Panc1 (cell line): ENCODE measurements at regions not wholly inside any gene's neighbourhood (a gene's known extent, or its start where the extent isn't known, plus 50 kb on each side); places are given as distances from the start of the nearest gene placed in this dataset.

Experiments used
- POLR2AphosphoS5 ChIP-seq: IDR thresholded peaks from 2 replicates; pipeline ENCODE4 v1.6.1; 2012; ENCODE audit warnings: mild to moderate bottlenecking, low read depth, low read length, moderate library complexity
- TF ChIP-seq, protein P1 (sequence below): fragments of 450-650 bp; IDR thresholded peaks from 2 replicates; pipeline ENCODE4 v1.5.1; 2017; ENCODE audit warnings: mild to moderate bottlenecking

DNA sequence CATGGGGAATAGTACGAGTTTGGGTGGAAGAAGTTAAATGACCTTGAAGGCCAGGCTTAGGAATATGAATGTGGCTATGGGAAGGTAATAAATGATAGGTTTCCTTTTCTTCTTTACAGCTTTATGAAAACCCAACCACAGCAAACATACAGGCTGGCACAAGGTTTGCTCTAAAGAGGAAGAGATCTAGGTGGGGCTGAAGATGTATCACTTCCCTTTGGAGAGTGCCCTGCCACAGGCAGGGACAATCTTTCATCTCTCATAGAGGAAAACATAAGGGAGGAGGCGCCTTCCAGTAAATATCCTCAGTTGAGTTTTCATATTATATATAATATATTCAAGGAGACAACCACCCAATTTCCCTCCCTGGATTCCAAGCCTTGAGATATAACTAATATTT lies 72.9 kb upstream of the FRMD6 start:
- TF ChIP-seq, protein P1, sequence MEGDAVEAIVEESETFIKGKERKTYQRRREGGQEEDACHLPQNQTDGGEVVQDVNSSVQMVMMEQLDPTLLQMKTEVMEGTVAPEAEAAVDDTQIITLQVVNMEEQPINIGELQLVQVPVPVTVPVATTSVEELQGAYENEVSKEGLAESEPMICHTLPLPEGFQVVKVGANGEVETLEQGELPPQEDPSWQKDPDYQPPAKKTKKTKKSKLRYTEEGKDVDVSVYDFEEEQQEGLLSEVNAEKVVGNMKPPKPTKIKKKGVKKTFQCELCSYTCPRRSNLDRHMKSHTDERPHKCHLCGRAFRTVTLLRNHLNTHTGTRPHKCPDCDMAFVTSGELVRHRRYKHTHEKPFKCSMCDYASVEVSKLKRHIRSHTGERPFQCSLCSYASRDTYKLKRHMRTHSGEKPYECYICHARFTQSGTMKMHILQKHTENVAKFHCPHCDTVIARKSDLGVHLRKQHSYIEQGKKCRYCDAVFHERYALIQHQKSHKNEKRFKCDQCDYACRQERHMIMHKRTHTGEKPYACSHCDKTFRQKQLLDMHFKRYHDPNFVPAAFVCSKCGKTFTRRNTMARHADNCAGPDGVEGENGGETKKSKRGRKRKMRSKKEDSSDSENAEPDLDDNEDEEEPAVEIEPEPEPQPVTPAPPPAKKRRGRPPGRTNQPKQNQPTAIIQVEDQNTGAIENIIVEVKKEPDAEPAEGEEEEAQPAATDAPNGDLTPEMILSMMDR = no peak
- TF ChIP-seq POLR2AphosphoS5 = no peak
